ENCODE measurements at regions not wholly inside any gene's neighbourhood (a gene's known extent, or its start where the extent isn't known, plus 50 kb on each side); places are given as distances from the start of the nearest gene placed in this dataset.

DNA sequence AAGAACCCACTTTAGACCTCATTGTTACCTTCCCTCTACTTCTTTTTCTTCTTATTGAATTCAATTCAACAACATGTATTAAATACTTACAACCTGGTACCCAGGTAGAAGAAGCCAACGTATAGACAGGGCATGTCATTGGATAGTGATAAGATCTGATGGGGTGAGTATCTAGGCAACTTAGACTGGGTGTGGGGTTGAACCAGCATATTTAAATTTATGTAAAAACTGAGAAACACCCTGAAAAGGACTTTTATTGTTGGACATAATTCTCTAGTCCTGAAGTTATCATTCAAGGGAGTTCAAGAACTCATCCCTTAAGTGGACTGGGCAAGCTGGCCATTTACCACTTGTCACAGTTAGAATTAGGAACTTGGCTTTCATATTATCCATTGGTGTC is 139.2 kb downstream of the ZIC5 start:
- H3K4me1 Mint-ChIP-seq (ENCODE audit: low read depth), result no peaks in the 10 kb centered on the region
- no peak overlapping the region for H3K27ac Mint-ChIP-seq
- no peaks in the 10 kb centered on the region for H3K9me3 Mint-ChIP-seq
- peaks cover 3% of the 10 kb centered on the region for H3K27me3 Mint-ChIP-seq (ENCODE audit: low read depth)
- DNase-seq (ENCODE audit: low spot score), result no peak
- no peak overlapping the region for H3K4me3 Mint-ChIP-seq
- no peaks in the 10 kb centered on the region for H3K36me3 Mint-ChIP-seq (ENCODE audit: low read depth)

- peaks cover 3% of the 10 kb centered on the region for H3K27me3 Mint-ChIP-seq (ENCODE audit: low read depth)
- H3K9me3 Mint-ChIP-seq, result no peaks in the 10 kb centered on the region
- DNase-seq (ENCODE audit: low spot score), result no peak
- no peaks in the 10 kb centered on the region for H3K4me1 Mint-ChIP-seq (ENCODE audit: low read depth)
- H3K36me3 Mint-ChIP-seq (ENCODE audit: low read depth), result no peaks in the 10 kb centered on the region
- no peak overlapping the region for H3K4me3 Mint-ChIP-seq
- H3K27ac Mint-ChIP-seq, result no peak overlapping the region
These were observed 140.6 kb downstream of the ZIC5 start for GRCh38 chr13:99830931-99831330.

DNA sequence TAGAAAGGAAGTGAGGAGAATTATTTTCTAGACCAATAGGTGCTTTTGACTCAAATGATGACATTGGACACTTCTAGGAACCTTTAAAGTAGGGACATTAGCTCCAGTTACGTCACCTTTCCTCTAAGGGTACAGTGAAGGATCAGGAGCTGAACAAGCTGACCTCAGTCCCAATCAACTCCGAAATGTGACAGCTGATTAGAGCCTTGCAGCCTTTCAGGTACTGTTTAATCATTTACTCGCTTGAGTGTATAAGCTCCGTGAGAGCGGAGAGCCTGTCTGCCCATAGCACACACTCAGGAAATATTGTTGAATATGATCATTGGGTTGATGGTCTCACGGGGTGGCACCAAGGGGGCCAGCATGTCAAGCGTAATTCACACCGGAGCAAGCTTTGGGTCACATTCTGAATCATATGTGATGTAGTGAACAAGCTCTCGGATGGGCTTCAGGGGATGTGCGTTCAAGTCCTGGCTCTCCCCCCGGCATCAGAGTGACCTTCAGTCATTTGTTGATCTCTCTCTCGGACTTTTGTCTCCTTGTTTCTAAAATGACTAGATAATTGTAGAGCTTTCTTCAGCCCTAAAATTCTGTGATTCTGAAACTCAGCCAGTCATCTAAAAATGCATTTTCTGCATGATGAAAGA is 141.9 kb downstream of the ZIC5 start:
- H3K4me1 Mint-ChIP-seq (ENCODE audit: low read depth), result no peaks in the 10 kb centered on the region
- no peak for DNase-seq (ENCODE audit: low spot score)
- H3K36me3 Mint-ChIP-seq (ENCODE audit: low read depth), result no peaks in the 10 kb centered on the region
- H3K27ac Mint-ChIP-seq, result no peak overlapping the region
- no peak overlapping the region for H3K4me3 Mint-ChIP-seq
- peaks cover 3% of the 10 kb centered on the region for H3K27me3 Mint-ChIP-seq (ENCODE audit: low read depth)
- no peaks in the 10 kb centered on the region for H3K9me3 Mint-ChIP-seq

- H3K9me3 Mint-ChIP-seq, result no peaks in the 10 kb centered on the region
- H3K27me3 Mint-ChIP-seq (ENCODE audit: low read depth), result peaks cover 3% of the 10 kb centered on the region
- no peak for DNase-seq (ENCODE audit: low spot score)
- no peaks in the 10 kb centered on the region for H3K36me3 Mint-ChIP-seq (ENCODE audit: low read depth)
- H3K4me3 Mint-ChIP-seq, result no peak overlapping the region
- no peak overlapping the region for H3K27ac Mint-ChIP-seq
- no peaks in the 10 kb centered on the region for H3K4me1 Mint-ChIP-seq (ENCODE audit: low read depth)
These were observed 142.4 kb downstream of the ZIC5 start for GRCh38 chr13:99829161-99829560.

- Mint-ChIP-seq H3K4me1 (ENCODE audit: low read depth) (no peaks in the 10 kb centered on the region), H3K27ac (no peak overlapping the region), H3K4me3 (no peak overlapping the region), H3K27me3 (ENCODE audit: low read depth) (peaks cover 3% of the 10 kb centered on the region), H3K36me3 (ENCODE audit: low read depth) (no peaks in the 10 kb centered on the region), H3K9me3 (no peaks in the 10 kb centered on the region)
- no peak for DNase-seq (ENCODE audit: low spot score)
These were observed 142.8 kb downstream of the ZIC5 start for GRCh38 chr13:99828735-99829134.

- Mint-ChIP-seq H3K4me3 (no peak overlapping the region), H3K36me3 (ENCODE audit: low read depth) (no peaks in the 10 kb centered on the region), H3K27ac (no peak overlapping the region), H3K9me3 (no peaks in the 10 kb centered on the region), H3K4me1 (ENCODE audit: low read depth) (no peaks in the 10 kb centered on the region), H3K27me3 (ENCODE audit: low read depth) (peaks cover 3% of the 10 kb centered on the region)
- no peak for DNase-seq (ENCODE audit: low spot score)
These were observed 143.4 kb downstream of the ZIC5 start for GRCh38 chr13:99828123-99828522.

DNA sequence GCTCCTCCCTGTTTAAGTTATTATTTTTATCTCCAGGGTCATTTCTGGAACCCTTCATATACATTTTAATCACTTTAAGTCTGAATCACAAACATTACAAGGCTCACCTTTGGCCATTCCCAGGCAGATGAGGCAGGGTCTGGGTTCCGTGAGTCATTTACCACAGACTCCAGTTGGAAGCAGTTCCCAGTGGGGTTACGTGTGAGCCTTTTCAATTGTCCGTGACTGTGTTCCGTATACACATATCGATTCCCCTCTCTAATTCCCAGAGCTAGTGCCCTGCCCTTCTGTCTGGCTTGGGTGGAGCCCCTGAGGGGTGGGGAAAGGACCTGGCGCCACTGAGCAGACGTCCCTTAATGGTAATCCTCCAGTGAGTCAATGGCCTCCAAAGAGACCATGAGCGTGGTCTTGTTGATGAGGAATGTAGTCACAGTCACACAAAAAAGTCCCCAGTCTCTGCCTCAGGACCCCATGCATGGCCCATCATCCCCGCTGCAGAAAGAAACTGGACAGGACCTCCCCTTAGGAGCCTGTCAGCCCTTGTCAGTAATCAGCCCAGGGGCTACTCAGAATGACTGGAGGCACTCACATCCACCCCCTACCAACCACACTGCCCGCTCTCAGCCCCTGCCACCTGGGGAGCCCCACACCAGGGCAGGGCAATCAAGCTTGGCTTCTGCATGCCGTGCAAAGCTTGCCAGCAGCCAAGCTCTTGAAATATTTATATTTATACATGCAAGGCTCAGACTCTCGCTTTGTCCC is 144.4 kb downstream of the ZIC5 start:
- no peak overlapping the region for H3K4me3 Mint-ChIP-seq
- H3K4me1 Mint-ChIP-seq (ENCODE audit: low read depth), result no peaks in the 10 kb centered on the region
- no peak for DNase-seq (ENCODE audit: low spot score)
- no peaks in the 10 kb centered on the region for H3K9me3 Mint-ChIP-seq
- H3K36me3 Mint-ChIP-seq (ENCODE audit: low read depth), result no peaks in the 10 kb centered on the region
- H3K27me3 Mint-ChIP-seq (ENCODE audit: low read depth), result peaks cover 3% of the 10 kb centered on the region
- no peak overlapping the region for H3K27ac Mint-ChIP-seq

GRCh38 chr13:99823961-99824360 is 147.6 kb downstream of the ZIC5 start:
- no peaks in the 10 kb centered on the region for H3K27me3 Mint-ChIP-seq (ENCODE audit: low read depth)
- H3K36me3 Mint-ChIP-seq (ENCODE audit: low read depth), result no peaks in the 10 kb centered on the region
- no peaks in the 10 kb centered on the region for H3K9me3 Mint-ChIP-seq
- no peaks in the 10 kb centered on the region for H3K4me1 Mint-ChIP-seq (ENCODE audit: low read depth)
- DNase-seq (ENCODE audit: low spot score), result no peak
- no peak overlapping the region for H3K27ac Mint-ChIP-seq
- no peak overlapping the region for H3K4me3 Mint-ChIP-seq

DNA sequence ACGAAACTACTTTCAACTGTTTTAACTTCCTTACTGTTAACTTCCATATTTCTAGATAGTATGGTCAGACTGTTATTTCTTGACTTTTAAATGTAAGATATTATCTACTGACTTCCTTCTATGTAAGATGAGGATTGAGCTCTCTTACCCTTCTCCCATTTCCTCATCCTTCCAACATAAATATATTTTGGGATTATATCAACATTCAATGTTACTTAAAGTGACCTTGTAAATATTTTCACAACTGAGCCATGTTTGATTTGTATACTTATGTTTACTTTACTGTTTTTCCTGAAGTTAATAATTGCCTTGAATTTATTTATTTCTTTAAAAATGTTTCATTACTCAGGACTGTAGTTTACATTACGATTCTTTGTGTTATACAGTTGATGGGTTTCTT is 148.7 kb downstream of the ZIC5 start:
- no peak for DNase-seq (ENCODE audit: low spot score)
- Mint-ChIP-seq H3K4me3 (no peak overlapping the region), H3K9me3 (no peaks in the 10 kb centered on the region), H3K27ac (no peak overlapping the region), H3K27me3 (ENCODE audit: low read depth) (peaks cover 3% of the 10 kb centered on the region), H3K4me1 (ENCODE audit: low read depth) (peaks cover 10% of the 10 kb centered on the region), H3K36me3 (ENCODE audit: low read depth) (no peaks in the 10 kb centered on the region)

- H3K4me3 Mint-ChIP-seq, result no peak overlapping the region
- peaks cover 13% of the 10 kb centered on the region for H3K4me1 Mint-ChIP-seq (ENCODE audit: low read depth)
- no peak for DNase-seq (ENCODE audit: low spot score)
These were observed 149.8 kb downstream of the ZIC5 start for GRCh38 chr13:99821741-99822140.

DNA sequence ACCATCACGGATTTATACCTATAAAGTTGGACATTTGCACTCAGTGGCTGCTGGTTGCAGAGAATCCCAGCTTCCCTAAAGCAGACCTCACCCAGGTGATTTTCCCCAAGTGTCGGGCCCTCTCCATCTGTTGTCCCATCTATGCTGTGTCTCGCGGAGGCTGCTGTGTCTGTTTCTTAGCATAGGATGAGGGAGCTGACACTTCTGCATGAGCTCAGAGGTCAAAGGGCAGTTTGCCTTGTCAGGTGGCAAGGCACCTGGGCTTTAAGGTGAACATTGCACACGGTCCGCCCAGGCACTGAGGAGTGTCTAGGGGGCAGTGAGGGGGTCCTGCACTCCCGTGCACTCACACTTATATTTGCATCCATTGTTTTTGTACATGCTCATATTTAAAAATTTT is 151.6 kb downstream of the ZIC5 start:
- no peak overlapping the region for H3K4me3 Mint-ChIP-seq
- peaks cover 3% of the 10 kb centered on the region for H3K27me3 Mint-ChIP-seq (ENCODE audit: low read depth)
- no peak overlapping the region for H3K27ac Mint-ChIP-seq
- H3K4me1 Mint-ChIP-seq (ENCODE audit: low read depth), result peaks cover 13% of the 10 kb centered on the region
- no peaks in the 10 kb centered on the region for H3K9me3 Mint-ChIP-seq
- H3K36me3 Mint-ChIP-seq (ENCODE audit: low read depth), result no peaks in the 10 kb centered on the region
- no peak for DNase-seq (ENCODE audit: low spot score)

More at GRCh38 chr13:99821741-99822140, 149.8 kb downstream of the ZIC5 start:
- Mint-ChIP-seq H3K27me3 (ENCODE audit: low read depth) (peaks cover 3% of the 10 kb centered on the region), H3K36me3 (ENCODE audit: low read depth) (no peaks in the 10 kb centered on the region), H3K9me3 (no peaks in the 10 kb centered on the region), H3K27ac (no peak overlapping the region)

- Mint-ChIP-seq H3K4me3 (no peak overlapping the region), H3K4me1 (ENCODE audit: low read depth) (peaks cover 13% of the 10 kb centered on the region), H3K9me3 (no peaks in the 10 kb centered on the region), H3K36me3 (ENCODE audit: low read depth) (no peaks in the 10 kb centered on the region), H3K27me3 (ENCODE audit: low read depth) (peaks cover 3% of the 10 kb centered on the region), H3K27ac (no peak overlapping the region)
- DNase-seq (ENCODE audit: low spot score), result no peak
These were observed 155.2 kb downstream of the ZIC5 start for GRCh38 chr13:99816321-99816720.

DNA sequence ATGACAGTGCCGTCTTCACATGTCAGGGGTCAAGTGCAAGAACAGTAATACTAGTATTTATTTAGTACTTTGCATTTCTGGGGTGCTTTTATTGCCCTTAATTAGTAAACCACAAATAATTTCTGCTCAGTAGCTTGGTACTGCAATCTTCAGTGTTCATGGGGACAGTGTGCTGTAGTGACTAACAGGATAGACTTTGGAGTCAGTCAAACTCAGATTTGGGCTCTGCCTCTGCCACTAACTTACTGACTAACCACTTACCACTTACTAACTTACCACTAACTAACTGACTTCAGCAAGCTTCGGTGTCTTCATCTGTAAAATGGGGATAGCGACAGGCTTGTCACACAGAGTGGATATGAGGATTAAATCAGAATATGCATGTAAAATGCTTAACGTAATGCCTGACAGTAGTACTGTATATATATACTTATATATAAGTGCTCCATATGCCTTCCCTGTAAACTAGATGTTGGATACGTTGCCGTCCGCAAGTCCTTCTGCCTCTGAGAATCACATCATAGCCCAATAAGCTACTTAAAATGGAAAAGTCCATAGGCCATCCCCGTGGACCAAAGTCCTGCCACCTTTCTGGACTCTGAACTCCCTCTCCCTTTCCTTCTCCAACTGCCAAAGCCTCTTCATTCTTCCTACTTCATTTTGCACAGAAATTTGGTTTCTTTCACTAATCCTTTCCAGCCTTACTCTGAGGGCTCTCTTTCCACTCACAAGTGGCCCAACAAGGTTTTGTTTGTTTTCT is 158.1 kb downstream of the ZIC5 start:
- no peak overlapping the region for H3K4me3 Mint-ChIP-seq
- H3K9me3 Mint-ChIP-seq, result no peaks in the 10 kb centered on the region
- H3K27ac Mint-ChIP-seq, result no peak overlapping the region
- no peaks in the 10 kb centered on the region for H3K36me3 Mint-ChIP-seq (ENCODE audit: low read depth)
- H3K4me1 Mint-ChIP-seq (ENCODE audit: low read depth), result peaks cover 10% of the 10 kb centered on the region
- H3K27me3 Mint-ChIP-seq (ENCODE audit: low read depth), result peaks cover 3% of the 10 kb centered on the region
- DNase-seq (ENCODE audit: low spot score), result no peak

GRCh38 chr13:99812625-99813024 is 158.9 kb downstream of the ZIC5 start:
- peaks cover 2% of the 10 kb centered on the region for H3K4me1 Mint-ChIP-seq (ENCODE audit: low read depth)
- DNase-seq (ENCODE audit: low spot score), result no peak
- no peaks in the 10 kb centered on the region for H3K36me3 Mint-ChIP-seq (ENCODE audit: low read depth)
- no peak overlapping the region for H3K4me3 Mint-ChIP-seq
- H3K27ac Mint-ChIP-seq, result no peak overlapping the region
- H3K27me3 Mint-ChIP-seq (ENCODE audit: low read depth), result no peaks in the 10 kb centered on the region
- no peaks in the 10 kb centered on the region for H3K9me3 Mint-ChIP-seq
